GM12864 (cell line): ENCODE measurements at regions not wholly inside any gene's neighbourhood (a gene's known extent, or its start where the extent isn't known, plus 50 kb on each side); places are given as distances from the start of the nearest gene placed in this dataset.

ENCODE experiments used
- DNase-seq: peaks from one replicate; pipeline ENCODE4 v3.0.0-alpha.2; 2011; ENCODE audit warnings: low read depth
- H3K4me3 ChIP-seq: 2 replicates; pipeline ENCODE4 v1.5.1; 2011; ENCODE audit warnings: mild to moderate bottlenecking, low read depth, low read length, control low read depth
- CTCF ChIP-seq: IDR thresholded peaks from 2 replicates; pipeline ENCODE4 v1.5.1; 2011; ENCODE audit warnings: low read depth, mild to moderate bottlenecking, moderate library complexity, low read length, control low read depth, inconsistent platforms; ENCODE audit errors: missing control alignments

DNA sequence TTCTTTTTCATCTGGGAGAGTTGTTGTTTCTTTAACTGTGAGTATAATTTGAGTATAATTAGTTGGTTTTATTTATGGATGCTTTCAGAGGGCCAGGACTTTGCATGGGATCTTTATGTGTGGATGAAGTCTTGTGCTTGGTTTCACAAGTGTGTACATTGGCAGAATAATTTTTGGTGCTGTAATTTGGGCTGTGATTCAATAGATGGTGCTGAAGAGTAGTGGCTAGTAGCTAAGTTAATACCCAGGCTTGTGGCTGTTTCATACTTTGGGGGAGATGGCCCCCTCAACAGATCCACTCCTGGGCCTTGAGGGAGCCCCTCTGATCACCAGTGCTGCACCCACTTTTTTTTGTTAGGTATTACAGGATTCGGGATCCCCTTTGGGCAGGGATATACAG lies 1142.4 kb downstream of the SLITRK1 start:
- H3K4me3 ChIP-seq: no peak overlapping the region
- no peak for TF ChIP-seq CTCF
- DNase-seq: no peak

DNA sequence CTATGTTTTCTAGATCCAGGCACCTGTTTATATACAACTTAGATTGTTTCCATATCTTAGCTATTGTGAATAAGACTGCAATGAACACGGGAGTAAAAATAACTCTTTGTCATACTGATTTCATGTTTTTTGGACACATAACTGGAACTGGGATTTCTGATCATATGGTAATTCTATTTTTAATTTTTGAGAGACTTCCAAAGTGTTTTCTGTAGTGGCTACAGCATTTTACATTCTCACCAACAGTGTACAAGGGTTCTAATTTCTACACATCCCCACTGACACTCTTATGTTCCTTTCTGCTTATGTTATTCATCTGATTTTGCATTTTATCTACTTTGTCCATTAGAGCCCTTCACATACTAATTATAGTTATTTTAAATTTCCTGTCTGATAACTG lies 1152.9 kb downstream of the SLITRK1 start:
- H3K4me3 ChIP-seq: no peak overlapping the region
- no peak for DNase-seq
- TF ChIP-seq CTCF: no peak

GRCh38 chr13:82720986-82721385 lies 1161.3 kb downstream of the SLITRK1 start:
- TF ChIP-seq CTCF: no peak
- H3K4me3 ChIP-seq: no peak overlapping the region
- no peak for DNase-seq

GRCh38 chr13:82719987-82720386 lies 1162.3 kb downstream of the SLITRK1 start:
- no peak for TF ChIP-seq CTCF
- no peak for DNase-seq
- no peak overlapping the region for H3K4me3 ChIP-seq

GRCh38 chr13:82717249-82717648 lies 1165.0 kb downstream of the SLITRK1 start:
- no peak for TF ChIP-seq CTCF
- no peak for DNase-seq

DNA sequence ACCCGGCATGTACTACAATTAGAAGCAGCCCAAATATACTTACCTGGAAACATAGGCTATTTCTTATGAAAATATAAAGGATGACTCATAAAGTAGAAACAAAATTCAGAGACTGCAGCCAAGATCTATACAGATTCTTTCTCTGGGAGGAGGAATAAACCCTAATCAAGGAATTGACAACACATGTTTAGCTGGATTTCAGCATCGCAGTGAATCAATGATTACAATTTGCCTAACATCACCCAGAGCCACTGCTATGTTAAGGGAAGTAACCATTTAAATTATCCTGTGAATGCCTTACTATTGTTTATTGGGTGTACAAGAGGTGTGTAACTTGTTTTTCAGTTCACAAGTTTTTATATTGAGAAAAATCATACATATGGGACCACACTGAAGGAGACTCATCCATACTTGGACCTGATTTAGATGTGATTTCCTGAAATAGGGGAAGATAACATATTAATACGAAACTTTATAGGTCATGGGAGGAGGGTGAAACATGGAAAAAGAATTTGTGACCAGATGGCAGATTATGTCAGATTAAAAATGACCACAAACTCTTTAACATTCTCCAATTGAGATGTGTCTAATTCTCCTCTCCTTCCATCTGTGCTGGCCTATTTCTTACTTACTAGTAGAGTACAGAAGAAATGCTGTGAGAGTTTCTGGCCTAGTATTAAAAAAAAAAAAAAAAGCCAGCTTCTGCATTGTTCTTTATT lies 1168.4 kb downstream of the SLITRK1 start:
- H3K4me3 ChIP-seq: no peak overlapping the region
- TF ChIP-seq CTCF: no peak
- no peak for DNase-seq

More at GRCh38 chr13:82717249-82717648, 1165.0 kb downstream of the SLITRK1 start:
- no peak overlapping the region for H3K4me3 ChIP-seq

DNA sequence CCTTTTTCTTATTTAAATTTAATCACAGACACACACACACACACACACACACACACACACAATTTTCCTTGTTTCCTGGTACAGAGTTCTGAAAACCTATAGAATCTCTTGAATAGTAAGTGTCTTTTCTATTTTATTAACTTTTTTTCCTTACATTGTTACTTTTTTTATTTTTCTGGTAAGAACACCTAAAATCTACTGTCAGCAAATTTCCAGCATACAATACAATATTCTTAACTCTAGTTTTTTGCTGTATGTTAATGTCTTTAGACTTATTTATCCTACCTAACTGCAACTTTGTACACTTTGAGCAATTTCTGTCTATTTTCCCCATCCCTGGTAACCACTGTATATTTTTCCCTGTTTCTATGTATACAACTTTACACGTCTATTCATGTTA lies 1179.8 kb downstream of the SLITRK1 start:
- no peak overlapping the region for H3K4me3 ChIP-seq
- no peak for TF ChIP-seq CTCF
- no peak for DNase-seq
